GM18520 (cell line): ENCODE measurements at regions not wholly inside any gene's neighbourhood (a gene's known extent, or its start where the extent isn't known, plus 50 kb on each side); places are given as distances from the start of the nearest gene placed in this dataset.

Source experiments
- ATAC-seq: cut with Tn5 transposase; IDR thresholded peaks from one replicate; pipeline ENCODE4 v1.9.1; 2021; ENCODE audit not compliant: unreplicated experiment

DNA sequence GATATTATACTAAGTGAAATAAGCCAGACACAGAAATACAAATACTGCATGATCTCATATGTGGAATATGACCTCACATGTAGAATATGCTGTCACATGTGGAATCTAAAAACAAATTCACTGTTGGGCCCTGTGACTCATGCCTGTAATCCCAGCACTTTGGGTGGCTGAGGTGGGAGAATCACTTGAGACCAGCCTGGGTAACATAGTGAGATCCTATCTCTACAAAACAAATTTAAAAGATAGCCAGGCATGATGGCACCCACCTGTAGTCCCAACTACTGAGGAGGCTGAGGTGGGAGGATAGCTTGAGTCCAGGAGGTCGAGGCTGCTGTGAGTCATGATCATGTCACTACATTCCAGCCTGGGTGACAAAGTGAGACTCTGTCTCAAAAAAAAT, 160.3 kb downstream of the PTEN start:
- ATAC-seq = no peak

- no peak for ATAC-seq
These were observed 162.6 kb downstream of the PTEN start for GRCh38 chr10:88026031-88026430.

DNA sequence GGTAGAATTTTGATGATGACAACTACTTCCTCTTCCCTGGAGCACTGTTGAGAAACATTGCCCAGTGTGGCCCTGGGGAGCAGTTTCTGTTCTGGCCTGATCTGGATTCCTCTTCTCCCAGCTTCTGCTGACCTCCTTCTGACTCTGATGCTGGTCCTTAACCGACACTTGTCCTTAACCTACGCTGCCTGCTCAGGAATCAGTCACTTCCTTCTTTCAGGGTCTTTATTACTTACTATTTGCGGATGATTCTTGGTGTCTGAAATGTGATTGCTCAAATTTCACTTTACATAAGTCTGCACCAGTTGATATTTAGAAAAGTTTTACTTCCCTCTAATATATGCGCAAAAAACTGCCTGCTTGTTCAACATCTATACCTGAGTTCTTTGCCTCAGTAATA, 164.1 kb downstream of the PTEN start:
- no peak for ATAC-seq

DNA sequence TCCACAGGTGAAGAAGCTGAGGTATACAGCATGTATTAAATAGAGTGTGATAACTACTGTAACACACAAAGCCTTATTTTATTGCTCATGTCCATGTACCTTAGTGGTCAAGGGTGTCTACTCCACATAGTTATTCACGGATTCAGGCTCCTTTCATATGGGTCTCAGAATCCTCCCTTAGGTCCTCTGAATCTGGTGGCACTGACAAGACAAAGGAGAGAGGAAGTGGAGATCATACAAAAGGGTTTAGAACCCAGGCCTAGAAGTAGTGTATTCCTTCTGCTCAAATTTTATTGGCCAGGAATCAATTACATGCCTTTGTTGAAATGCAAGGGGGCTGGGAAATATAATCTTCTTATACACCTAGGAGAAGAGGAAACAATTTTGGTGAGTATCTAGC, 164.6 kb downstream of the PTEN start:
- no peak for ATAC-seq

DNA sequence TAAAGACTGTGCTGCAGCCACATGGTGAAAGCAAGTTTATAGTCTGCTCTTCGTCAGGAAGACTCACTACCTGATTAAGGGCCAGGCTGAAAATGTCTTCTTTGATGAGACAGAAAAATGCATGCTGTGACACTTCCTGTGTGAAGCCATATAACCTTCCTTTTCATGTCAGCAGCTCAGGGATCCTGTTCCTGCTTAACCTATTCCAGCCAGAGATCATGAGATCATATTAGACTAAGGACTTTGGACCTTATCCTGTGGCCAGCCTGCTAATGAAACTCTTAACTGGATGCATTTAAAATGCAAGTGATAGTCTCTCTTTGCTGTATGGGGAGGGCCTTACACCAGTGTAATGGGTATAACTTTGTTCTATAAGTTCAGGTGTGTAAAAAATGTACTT, 165.2 kb downstream of the PTEN start:
- no peak for ATAC-seq

DNA sequence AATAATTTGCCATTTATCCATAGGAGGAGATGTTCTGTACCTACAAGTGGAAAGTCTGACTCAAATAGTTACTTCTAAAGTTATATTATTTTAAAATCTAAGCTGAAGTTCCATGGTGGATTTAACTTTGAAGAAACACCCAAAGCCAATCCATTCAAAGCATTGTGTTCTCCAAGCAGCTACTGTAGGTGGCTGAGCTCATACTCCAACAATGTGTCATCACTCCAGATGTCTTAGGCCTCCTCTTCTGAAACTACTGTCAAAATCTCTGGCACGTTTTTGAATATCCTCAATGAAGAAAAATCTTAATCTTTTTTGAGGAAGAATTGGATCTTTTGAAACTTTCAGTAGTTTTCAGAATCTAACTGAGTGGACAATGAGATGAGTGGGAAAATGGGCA, 169.1 kb downstream of the PTEN start:
- no peak for ATAC-seq

GRCh38 chr10:88033385-88033784, 170.0 kb downstream of the PTEN start:
- ATAC-seq = no peak

GRCh38 chr10:88033793-88034192, 170.4 kb downstream of the PTEN start:
- no peak for ATAC-seq

GRCh38 chr10:88036126-88036525, 172.7 kb downstream of the PTEN start:
- no peak for ATAC-seq

DNA sequence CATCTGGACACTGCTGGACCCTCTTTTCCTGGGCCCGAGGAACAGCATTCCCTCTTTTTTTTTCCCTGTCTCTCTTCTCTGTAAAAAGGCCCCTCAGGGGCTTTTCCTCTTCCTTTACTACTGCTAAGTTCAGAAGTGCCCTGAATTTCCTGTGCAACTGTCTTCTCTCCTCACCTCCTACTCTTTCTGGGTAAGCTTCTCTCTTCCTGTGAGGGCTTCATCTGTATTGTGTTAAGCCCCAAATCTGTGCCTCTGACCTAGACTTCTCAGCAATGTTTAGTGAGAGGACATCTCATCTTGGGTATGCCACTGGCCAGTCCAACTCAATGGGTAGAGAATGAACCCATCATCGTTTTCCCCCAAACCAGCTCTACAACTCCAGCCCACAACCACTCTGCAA, 174.2 kb downstream of the PTEN start:
- ATAC-seq = no peak

GRCh38 chr10:88038268-88038667, 174.8 kb downstream of the PTEN start:
- ATAC-seq = no peak

DNA sequence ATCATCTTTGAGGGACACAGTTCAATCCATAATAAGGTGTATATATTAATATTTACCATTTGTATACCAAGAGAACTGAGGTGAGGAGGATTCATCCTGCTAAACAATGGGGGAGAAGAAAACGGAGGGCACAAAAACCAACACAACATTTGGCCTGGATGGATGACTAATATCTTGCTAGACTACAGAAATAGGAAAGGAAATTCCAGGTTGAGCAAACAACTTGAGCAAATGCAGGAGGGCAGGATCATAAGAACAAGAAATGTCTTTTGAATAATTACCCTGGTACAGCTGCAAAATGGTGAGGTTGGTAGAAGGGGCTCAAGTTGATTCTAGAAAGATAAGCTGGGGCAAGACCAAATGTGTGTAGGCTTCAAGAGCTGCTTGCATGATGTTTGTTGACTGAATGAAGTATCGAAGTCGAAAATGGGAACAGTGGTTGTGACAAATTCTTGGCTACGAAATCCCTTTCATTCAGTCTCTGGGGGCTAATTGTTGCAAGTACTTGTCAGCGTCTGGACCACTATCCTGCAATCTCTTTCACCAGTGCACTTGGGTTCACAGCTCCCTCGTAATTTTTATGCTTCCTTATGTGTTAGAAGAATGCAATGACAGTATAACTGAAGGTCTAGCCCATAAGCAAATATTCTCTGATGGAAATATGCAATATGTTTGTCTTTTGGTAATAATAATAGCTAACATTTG, 176.2 kb downstream of the PTEN start:
- no peak for ATAC-seq

DNA sequence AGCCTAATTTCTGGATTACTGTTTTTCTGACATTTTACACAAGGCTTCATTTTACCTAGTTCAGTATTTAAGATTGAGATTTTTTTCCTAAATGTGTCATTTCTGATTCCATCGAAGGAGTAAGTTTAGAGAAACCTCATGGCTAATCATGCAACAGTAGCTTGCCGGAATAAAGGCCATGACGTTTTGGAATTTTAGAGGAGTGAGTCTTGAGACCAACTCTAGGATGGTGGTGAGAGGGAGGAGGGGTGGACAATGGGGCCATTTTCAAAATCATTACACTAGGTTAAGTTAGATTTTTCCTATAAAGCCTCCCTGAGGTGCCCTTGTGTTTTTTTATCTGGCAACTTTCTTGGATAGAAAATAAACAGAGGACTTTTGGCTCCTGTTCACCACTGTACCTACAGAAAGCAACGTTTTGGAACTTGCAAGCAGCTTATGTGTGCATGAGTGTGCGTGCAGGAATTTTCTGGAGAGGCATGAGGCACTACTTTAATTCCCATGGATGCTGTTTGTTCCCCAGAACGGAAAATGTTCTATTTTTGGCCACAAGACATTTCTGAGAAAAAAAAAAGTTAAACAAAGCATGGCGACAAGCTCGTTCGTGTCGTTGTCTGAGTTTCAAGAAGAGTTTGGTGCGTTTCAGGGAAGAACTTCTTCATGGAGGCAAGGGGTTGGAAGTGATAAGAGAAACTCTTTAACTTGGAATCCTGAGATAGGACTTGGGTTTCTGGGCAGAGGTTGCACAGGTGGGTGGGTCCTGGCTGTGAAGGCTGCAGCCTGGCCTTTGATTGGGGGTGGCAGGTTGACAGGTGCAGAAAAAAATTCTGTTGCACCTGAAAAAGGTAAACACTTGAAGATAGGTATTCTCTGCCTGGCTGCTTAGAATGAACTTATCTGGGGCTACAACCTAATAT, 178.1 kb downstream of the PTEN start:
- ATAC-seq = no peak

DNA sequence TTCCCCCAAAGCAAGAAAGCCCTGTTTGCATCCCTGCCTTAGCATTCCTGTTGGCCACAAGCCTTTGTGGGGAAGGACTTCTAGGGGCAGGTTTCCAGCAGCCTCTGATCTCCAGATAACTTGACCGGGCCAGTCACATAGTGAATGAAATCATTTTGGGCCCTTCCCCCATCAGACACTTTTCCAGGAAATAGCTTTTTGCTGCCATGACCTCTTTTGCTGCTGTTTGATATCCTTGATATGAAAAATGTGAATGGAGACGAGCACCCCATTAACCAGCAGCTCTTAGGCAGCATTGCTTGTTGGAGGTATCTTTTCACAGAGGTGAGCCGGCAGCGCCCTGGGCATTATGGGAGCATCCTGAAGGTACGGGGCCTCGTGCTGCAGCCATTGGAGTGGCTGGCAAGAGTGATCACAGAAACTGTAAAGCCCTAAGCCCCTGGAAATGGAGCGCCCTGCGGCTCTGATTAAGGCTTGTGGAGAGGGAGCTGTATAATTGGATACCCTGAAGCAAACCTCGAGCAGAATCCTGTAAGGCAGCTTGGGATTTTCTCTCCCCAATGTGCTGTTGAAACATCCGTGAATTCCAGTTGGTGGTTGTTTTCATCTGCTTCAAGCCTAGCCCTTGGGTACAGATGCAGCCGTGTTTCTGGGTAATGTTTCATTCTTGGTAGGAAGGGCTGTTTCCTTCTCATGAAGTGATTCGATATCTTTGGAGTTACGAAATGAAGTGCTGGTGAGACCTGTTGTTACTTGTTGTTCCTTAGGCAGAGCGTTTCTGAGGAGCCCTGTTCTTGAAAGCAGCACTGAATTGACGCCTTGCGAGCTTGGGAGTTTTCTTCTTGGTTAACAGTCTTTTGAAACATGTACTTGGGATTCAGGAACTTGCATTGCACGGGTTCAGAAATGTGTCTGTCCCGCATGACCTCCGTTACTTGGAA, 179.0 kb downstream of the PTEN start:
- no peak for ATAC-seq

DNA sequence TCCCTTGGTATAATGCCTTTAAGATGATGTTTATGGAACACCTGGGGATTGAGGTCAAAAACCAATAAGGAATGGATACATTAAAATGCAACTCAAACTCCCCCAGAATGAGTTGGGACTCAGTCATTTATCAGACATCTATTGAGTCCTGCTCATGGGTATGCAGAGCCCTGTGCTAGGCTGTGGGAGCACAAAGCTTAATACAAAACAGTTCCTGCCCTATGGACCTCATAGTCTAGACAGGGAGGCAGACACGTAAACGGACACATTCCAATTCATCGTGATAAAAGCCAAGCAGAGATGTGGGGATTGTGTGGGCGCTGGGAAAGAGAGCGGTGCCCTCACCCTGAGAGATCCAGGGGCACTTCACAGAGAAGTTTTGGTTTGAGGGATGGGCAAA, 181.7 kb downstream of the PTEN start:
- ATAC-seq = no peak

GRCh38 chr10:88045656-88046415, 182.4 kb downstream of the PTEN start:
- ATAC-seq = no peak

DNA sequence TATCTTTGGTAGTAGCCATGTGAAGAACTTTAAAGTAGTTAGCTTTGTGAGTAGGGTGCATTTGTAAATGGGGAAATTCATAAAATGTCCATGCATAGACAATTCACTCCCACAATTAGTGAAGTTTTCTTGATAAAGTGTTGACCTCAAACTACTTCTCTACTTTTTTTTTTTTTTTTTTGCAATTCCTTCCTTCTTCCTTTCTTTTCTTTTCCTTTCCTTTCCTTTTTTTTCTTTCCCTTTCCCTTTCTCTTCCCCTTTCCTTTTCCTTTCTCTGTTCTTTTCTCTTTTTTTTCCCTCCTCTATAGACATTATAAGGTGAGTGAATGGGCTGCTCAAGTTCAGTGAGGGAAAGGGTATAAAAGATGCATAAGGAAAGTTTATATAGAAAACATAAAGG, 184.2 kb downstream of the PTEN start:
- ATAC-seq = no peak

GRCh38 chr10:88048312-88048711, 184.9 kb downstream of the PTEN start:
- no peak for ATAC-seq

DNA sequence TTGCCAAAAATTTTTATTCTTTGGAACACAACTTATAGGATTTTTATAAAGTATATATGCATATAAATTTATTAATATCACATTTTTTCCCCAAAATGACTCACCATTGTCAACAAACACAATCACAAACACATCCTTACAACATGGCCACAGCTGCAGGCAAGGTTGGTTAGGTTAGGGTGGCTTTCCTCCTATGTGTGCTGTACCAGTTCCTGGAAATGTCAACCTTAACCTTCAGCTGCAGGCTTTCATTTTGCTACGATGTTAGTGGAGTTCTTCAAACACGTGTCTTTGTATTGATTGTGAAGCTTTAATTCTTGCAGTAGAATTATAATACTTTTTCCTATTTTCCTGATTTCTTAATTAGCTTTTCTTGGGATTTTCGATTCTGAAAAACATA, 185.8 kb downstream of the PTEN start:
- no peak for ATAC-seq

DNA sequence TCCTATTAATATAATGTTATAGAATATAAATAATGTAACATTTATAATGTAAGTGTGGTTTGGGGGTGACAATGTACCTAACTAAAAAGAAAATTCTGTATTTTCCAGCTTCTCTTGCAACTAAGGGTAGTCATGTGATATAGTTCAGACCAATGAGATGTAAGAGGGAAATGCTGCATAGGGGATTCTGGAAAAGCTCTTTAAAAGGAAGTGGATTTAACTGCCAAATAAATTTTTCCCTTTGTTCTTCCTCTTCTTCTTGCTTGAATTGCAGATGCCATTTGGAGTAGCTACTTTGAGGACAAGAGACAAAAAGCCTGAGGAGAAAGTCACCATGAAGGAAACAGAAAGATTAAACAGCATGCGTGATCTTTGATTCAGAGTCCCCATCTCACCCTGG, 194.3 kb downstream of the PTEN start:
- ATAC-seq = no peak

GRCh38 chr10:88058750-88059149, 195.3 kb downstream of the PTEN start:
- ATAC-seq = no peak
